HG02852 (cell line): ENCODE measurements at regions not wholly inside any gene's neighbourhood (a gene's known extent, or its start where the extent isn't known, plus 50 kb on each side); places are given as distances from the start of the nearest gene placed in this dataset.
"Not testable (repeated sequence)": the region's sequence is repeated elsewhere in the genome, so short reads cannot be mapped to it uniquely, and the experiment has no call there.

Experiments
- ATAC-seq: cut with Tn5 transposase; IDR thresholded peaks from one replicate; pipeline ENCODE4 v1.9.1; 2021; ENCODE audit warnings: mild to moderate bottlenecking, moderate library complexity; ENCODE audit not compliant: unreplicated experiment

DNA sequence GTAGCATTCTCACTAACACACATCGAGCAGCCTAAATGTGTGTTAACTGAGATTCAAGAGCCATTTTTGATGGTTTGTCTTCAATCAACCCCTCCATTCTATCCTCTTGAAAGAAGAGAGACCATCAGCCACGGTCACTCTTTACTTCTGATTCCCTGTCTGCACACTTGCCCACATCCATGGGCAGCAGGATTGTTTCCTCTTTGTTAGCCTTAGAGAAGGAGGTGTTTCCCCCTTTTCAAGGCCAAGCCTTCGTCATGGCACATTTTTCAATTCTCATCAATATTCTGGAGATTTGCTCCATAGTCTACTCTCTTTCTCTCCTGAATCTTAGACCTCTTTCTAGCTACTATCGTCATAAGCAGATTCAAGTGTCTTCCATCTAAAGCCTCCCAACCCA lies 522.4 kb upstream of the NAALADL2 start:
- ATAC-seq: no peak

- ATAC-seq: no peak
Measured at GRCh38 chr3:174337227-174337626, 521.9 kb upstream of the NAALADL2 start.

- no peak for ATAC-seq
Measured at GRCh38 chr3:174340624-174341587, 518.2 kb upstream of the NAALADL2 start.

- no peak for ATAC-seq
Measured at GRCh38 chr3:174342171-174342570, 517.0 kb upstream of the NAALADL2 start.

DNA sequence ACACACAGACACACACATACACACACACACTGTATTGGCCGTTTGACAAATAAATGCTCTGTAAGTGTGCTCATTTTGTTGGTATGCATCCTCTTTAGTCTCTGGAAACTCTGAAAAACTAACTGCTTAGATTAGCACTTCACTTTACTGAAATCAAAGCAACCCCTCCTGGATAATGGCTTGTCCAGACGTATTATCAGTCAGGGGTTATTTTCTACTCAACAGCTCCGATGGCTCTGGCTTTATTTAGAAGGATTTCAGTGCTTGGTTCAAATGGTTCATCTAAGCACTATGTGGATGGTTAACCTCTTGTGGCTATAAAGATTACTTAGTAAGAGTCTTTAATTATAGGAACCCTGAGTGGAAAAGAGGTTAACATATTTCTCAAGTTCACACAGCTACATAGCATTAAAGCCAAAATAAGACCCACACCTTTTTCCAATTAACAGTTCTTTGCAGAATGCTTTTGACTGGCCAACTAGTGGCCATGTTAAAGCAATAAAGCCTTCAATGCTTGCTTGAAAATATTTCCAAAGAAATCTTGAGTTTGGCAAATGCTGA lies 516.1 kb upstream of the NAALADL2 start:
- ATAC-seq: no peak

DNA sequence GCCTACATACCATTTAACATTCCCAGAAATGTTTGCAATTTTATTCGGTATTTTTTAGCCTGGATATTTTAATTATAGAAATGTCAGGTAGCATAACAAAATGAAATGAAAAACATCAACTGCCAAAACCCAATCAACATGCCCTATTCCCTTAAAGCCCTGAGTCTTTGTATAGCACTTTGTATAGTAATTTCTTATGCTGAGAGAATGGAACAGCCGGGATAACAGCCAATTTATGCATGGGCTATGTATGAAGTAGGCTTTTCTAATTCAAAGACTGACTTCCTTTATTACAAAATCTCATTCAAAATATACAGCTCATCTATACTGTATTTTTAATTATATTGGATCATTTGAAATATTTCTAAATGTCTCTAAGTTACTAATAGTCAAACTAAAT lies 513.0 kb upstream of the NAALADL2 start:
- no peak for ATAC-seq

DNA sequence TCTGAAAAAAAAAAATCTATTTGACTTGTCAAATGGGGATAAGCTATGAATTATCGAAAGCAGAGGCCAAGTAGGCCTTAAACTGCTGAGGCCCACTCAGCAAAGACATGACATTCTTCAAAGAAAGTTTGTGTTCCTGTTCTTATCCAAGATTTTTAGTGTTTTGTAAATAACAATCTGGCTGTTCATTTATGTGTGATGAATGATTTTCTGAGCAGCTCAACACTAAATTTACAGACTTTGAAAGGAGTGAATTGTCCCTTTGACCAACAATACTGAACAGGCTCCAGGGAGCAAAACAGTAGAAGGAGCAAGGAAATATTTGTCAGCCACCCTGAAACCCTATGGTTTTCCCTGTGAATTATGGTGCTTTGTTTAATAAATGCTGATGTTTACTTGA lies 512.6 kb upstream of the NAALADL2 start:
- no peak for ATAC-seq

DNA sequence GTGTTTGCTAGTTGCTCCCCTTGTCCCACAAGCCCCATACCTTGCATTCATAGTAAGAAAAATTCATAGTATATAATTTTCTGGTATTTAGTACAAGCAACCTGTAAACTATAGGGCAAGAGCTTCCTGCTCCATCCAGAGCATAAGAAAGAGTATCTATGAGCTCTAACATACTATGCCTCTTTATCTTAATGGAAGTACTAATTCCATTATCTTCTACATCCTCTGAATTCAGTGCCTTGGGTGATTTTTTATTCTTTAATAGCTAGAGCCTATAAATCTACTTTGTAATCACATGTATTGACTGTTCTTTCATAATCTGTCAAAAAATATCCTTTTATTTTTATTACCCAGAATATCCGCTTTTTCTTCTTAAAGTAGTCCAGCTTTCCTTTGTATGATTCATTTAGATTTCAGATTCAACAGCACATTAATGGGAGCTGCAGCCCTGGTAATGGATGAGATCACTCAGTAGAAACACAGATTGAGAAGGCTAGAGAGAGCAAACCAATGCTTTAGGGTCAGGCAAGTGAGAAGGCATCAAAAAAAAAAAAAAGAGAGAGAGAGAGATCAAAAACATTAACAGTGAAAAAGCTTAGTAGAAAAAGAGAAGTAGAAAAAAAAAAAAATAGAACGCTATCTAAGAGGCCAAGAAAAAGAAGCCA lies 511.5 kb upstream of the NAALADL2 start:
- no peak for ATAC-seq

GRCh38 chr3:174352227-174352626 lies 506.9 kb upstream of the NAALADL2 start:
- no peak for ATAC-seq

DNA sequence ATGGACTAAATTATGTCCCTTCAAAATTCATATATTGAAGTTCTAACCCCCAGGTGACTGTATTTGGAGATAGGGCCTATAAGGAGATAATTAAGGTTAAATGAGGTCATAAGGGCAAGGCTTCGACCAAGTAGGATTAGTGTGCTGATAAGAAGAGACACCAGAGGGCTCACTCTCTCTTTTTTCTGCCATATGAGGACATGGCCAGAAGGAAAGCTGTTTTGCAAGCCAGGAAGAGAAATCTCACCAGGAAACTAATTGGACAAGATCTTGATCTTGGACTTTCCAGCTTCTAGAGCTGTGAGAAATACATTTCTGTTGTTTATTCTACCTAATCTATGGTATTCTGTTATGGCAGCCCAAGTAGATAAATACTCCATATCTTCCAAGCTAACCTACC lies 503.6 kb upstream of the NAALADL2 start:
- no peak for ATAC-seq

DNA sequence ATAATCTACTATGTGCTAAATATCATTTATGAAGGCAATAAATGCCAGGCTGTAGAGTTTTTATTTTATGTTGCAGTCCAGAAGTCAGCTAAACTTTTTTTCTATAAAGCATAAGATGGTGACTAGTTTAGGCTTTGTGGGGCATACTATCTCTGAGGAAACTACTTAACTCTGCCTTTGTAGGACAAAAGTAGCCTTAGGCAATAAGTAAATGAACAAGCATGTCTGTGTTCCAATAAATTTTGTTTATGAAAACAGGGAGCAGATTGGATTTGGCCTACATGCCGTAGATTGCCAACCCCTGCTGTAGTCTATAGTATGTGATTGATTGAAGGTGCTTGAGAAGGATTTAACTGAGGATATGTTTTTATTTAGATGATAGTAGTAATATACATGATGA lies 502.5 kb upstream of the NAALADL2 start:
- ATAC-seq: no peak

- ATAC-seq: no peak
Measured at GRCh38 chr3:174358252-174358651, 500.9 kb upstream of the NAALADL2 start.

GRCh38 chr3:174362556-174362955 lies 496.6 kb upstream of the NAALADL2 start:
- ATAC-seq: no peak

DNA sequence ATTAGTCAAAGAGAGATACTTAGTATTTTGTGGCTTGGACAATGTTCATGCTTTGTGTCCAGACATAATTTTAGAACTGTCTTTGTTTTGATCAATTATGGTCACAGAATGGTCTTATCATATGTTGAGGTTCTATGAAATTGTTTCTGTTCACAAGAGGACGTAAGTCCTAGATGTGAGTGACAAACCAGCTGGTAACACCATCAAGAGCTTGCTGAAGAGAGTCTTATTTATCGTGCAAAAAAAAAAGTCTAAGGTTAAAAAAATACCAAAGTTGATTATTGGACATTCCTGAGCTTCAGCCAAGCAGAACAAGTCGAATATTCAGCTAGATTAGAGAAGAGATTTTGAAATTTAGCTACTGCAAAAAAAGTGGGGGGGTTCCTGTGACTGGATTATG lies 495.9 kb upstream of the NAALADL2 start:
- ATAC-seq: no peak

DNA sequence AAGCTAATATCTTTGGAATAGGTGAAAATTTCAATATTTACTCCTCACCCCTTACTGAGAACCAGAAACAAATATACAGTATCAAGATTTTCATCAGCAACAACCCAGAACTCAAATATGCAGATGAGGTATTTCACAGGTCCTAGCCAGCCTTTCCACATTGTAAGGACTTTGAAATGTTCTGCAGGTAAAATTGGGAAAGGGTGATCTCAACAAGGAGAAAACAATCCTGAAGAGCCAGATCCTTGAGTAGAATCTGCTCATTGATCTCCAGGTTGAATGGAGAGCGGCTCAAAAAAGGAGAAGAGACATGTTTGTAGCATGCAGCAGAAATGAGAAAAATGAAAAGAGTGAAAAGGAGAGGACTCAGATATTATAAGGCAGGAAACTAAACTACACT lies 493.3 kb upstream of the NAALADL2 start:
- no peak for ATAC-seq

GRCh38 chr3:174366904-174367303 lies 492.2 kb upstream of the NAALADL2 start:
- not testable (repeated sequence) for ATAC-seq

- no peak for ATAC-seq
Measured at GRCh38 chr3:174376346-174376745, 482.8 kb upstream of the NAALADL2 start.

DNA sequence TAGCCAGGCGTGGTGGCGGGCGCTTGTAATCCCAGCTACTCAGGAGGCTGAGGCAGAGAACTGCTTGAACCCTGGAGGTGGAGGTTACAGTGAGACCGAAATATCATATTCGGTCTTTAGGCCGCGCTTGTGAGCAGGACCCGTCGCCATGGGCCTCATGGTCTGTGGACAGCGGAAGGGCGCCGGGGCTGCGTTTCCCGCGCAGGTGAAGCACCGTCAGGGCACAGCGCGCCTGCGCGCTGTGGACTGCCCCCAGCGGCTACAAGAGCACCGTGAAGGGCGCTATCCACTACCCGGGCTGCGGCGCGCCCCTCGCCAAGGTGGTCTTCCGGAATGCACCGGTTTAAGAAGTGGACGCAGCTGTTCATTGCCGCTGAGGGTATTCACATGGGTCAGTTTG lies 482.0 kb upstream of the NAALADL2 start:
- ATAC-seq: no peak

DNA sequence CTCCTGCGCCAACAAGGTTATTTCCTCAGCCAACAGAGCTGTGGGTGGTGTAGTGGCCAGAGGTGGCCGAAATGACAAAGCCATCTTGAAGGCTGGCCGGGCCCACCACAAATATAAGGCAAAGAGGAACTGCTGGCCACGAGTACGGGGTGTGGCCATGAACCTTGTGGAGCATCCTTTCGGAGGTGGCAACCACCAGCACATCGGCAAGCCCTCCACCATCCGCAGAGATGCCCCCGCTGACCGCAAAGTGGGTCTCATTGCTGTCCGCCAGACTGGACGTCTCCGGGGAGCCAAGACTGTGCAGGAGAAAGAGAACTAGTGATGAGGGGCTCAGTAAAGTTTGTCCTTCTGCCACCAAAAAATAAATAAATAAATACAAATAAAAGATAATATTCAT lies 481.4 kb upstream of the NAALADL2 start:
- no peak for ATAC-seq

DNA sequence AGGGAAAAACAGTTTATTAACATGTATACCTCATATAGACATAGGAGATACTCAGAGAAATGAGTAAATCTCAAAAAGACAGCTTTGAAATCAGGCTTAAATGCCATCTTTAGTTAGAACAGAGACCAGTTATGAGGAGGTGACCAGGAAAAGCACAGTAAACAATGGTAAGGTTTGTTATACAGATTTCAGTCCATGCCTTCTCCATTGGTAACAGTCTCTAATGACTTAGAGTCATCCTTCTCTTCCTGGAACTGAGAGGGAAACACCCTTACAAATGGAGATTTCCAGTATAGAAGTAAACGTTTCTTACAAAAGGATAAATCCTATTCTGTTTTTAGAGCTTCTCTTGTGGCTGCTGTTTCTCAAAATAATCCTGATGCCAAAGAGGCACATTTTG lies 476.3 kb upstream of the NAALADL2 start:
- no peak for ATAC-seq

- no peak for ATAC-seq
Measured at GRCh38 chr3:174387736-174388135, 471.4 kb upstream of the NAALADL2 start.

GRCh38 chr3:174397848-174398247 lies 461.3 kb upstream of the NAALADL2 start:
- no peak for ATAC-seq
